Right atrium auricular region (tissue), 2 donors: ENCODE measurements at regions not wholly inside any gene's neighbourhood (a gene's known extent, or its start where the extent isn't known, plus 50 kb on each side); places are given as distances from the start of the nearest gene placed in this dataset.

Source experiments
- DNase-seq: peaks from one replicate; pipeline ENCODE4 v3.0.0-alpha.2; 2019; ENCODE audit warnings: low spot score
- H3K27ac ChIP-seq, 2 donors: fragments of 200-600 bp; sonication (generic); 1 replicate in 1 of 2; 2 replicates in 1 of 2; pipeline ENCODE4 v1.5.1; 2016 to 2019
- H3K27me3 ChIP-seq, 2 donors: fragments of 200-600 bp; sonication (generic); one replicate each; pipeline versions ENCODE4 v1.5.1 to v1.6.0; 2017 to 2019
- H3K36me3 ChIP-seq: fragments of 200-600 bp; sonication (generic); one replicate; pipeline ENCODE4 v1.5.1; 2016
- H3K4me1 ChIP-seq, 2 donors: fragments of 200-600 bp; sonication (generic); one replicate each; pipeline versions ENCODE4 v1.5.1 to v1.6.0; 2017 to 2019
- H3K4me3 ChIP-seq, 2 donors: fragments of 200-600 bp; sonication (generic); 1 replicate in 1 of 2; 2 replicates in 1 of 2; pipeline ENCODE4 v1.5.1; 2017 to 2019; ENCODE audit warnings: mild to moderate bottlenecking in 1 of 2, moderate library complexity in 1 of 2
- H3K9me3 ChIP-seq, 2 donors: fragments of 200-600 bp; sonication (generic); one replicate each; pipeline ENCODE4 v1.5.1; 2019
- TF ChIP-seq, protein P1 (sequence below), 2 donors: fragments of 200-600 bp; sonication (generic); IDR thresholded peaks; one replicate each; pipeline ENCODE4 v1.5.1; 2019; ENCODE audit warnings: antibody characterized with exemption in 2 of 2

DNA sequence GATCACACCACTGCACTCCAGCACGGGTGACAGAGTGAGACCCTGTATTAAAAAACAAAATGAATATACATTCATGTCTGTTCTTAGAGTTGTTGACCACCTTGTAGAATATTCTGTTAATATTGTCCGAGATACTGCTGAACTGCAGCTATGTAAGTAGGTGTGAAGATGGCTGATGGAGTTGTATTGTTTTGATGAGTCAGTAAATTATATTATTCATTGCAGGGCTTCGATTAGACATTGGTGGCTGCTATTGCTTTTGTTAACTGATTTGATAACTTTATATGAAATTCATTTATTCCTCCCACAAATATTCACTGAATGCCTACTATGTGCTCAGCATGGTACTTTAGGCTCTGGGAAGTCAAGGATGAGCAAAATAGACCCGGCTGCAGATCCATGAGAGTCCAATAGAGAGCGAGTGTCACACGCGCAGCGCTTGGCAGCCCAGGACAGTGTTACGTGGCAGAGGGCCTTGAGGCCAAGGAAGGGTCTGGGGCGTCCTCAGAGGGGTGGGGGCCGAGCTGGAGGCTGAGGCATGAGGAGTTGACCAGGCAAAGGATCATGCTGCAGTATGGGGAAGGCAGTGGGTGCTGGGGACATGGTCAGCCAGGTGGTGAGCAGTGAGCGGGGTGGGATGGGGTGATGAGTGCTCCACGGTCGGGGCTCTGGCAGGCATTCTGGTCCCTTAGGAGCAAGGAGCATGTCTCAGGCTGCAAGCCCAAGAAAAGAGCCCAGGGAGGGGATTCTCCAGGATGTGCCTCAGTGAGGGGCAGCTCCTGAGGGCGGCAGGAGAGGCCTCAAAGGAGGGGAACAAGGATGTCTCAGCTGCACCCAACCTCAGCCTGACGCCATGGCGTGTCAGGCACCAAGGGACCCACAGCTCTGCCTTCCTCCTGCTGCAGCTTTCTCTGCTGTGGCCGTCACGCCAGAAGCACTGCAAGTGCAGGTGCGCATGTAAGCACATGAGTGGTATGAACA, 243.5 kb downstream of the GADD45G start:
- H3K4me3 ChIP-seq, result no peak overlapping the region
- no peak overlapping the region for H3K27ac ChIP-seq
- DNase-seq, result peak; percentile 40
- H3K9me3 ChIP-seq, result no peaks in the 10 kb centered on the region
- TF ChIP-seq, protein P1, sequence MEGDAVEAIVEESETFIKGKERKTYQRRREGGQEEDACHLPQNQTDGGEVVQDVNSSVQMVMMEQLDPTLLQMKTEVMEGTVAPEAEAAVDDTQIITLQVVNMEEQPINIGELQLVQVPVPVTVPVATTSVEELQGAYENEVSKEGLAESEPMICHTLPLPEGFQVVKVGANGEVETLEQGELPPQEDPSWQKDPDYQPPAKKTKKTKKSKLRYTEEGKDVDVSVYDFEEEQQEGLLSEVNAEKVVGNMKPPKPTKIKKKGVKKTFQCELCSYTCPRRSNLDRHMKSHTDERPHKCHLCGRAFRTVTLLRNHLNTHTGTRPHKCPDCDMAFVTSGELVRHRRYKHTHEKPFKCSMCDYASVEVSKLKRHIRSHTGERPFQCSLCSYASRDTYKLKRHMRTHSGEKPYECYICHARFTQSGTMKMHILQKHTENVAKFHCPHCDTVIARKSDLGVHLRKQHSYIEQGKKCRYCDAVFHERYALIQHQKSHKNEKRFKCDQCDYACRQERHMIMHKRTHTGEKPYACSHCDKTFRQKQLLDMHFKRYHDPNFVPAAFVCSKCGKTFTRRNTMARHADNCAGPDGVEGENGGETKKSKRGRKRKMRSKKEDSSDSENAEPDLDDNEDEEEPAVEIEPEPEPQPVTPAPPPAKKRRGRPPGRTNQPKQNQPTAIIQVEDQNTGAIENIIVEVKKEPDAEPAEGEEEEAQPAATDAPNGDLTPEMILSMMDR (IDR thresholded peaks at IDR 0.05), result no peak
- peaks cover 0 to 11% of the 10 kb centered on the region in 2 donors for H3K4me1 ChIP-seq
- H3K27me3 ChIP-seq, result no peaks in the 10 kb centered on the region
- H3K36me3 ChIP-seq, result no peaks in the 10 kb centered on the region

DNA sequence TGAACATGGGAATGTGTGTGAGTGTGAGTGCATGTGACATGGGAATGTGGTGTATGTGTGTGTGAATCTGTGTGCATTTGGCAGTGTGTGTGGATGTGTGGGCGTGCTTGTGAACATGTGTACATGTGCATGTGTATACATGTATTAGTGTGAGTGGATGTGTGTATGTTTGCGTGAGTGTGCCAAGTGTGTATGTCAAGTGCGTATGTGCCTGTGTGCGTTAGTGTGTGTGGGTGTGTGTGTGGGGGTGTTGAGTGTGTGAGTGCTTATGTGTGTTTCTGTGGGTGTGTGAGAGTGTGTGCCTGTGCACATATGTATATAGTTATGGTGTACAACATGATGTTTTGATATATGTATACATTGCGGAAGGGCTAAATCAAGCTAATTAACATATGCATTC, 244.3 kb downstream of the GADD45G start:
- H3K4me1 ChIP-seq, result peaks cover 0 to 11% of the 10 kb centered on the region in 2 donors
- TF ChIP-seq, protein P1 (IDR thresholded peaks at IDR 0.05), result no peak
- no peak overlapping the region for H3K27ac ChIP-seq
- no peak overlapping the region for H3K4me3 ChIP-seq
- DNase-seq, result no peak
- no peaks in the 10 kb centered on the region for H3K9me3 ChIP-seq
- H3K36me3 ChIP-seq, result no peaks in the 10 kb centered on the region
- H3K27me3 ChIP-seq, result no peaks in the 10 kb centered on the region

DNA sequence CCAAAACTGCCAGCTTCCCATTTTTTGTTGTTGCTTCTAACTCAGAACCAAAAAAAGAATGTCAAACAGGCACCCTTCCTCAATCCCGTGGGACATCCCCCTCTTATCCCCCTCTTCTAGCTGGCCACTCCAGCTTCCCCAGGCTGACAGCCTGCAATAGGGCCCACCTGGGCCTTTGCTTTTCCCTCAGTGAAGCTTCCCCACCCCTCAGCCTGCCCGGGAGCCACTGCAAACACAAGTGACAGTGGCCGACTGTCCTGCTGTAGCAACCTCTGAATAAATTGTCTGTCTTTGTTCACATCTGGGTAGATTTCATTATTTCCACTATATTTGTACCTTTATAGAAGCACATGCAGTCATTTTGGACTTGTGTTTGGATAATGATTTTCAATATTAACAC, 245.3 kb downstream of the GADD45G start:
- no peak overlapping the region for H3K27ac ChIP-seq
- no peaks in the 10 kb centered on the region for H3K36me3 ChIP-seq
- TF ChIP-seq, protein P1 (IDR thresholded peaks at IDR 0.05), result no peak
- peaks cover 0 to 11% of the 10 kb centered on the region in 2 donors for H3K4me1 ChIP-seq
- H3K4me3 ChIP-seq, result no peak overlapping the region
- no peaks in the 10 kb centered on the region for H3K9me3 ChIP-seq
- no peak for DNase-seq
- H3K27me3 ChIP-seq, result no peaks in the 10 kb centered on the region

DNA sequence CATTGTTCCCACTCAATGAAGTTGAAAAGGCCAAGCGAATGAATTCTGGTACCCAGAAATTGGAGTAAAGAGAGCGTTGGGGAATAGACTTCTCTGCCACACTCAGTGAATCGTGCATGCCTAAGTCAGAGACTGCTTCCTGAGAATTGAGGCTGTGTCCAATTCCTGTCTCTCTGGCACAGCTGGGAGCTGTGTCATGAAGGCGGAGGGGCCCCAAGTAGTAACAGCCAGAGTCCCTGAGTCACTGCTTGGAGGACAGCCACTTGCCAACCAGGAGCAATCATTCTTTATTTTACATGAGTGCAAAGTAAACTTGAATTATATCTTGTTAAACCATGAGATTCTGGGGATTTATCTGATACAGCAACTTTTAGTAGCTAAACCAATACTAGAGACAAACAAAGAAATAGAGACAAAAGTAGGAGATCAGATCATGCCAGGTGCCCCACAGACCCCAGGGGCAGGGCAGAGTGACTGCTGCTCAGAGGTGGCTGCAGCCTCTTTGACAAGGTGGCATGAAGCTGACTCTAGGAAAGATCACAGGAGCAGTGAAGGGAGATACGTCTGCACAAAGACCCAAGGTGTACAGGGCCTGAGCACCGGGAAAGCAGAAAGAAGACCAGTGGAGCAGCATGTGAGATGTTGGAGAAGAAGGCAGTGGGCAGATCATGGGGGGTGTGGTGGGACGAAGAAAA, 246.0 kb downstream of the GADD45G start:
- peaks cover 0 to 11% of the 10 kb centered on the region in 2 donors for H3K4me1 ChIP-seq
- H3K27me3 ChIP-seq, result no peaks in the 10 kb centered on the region
- TF ChIP-seq, protein P1 (IDR thresholded peaks at IDR 0.05), result no peak
- peak; percentile 63 for DNase-seq
- H3K36me3 ChIP-seq, result no peaks in the 10 kb centered on the region
- H3K27ac ChIP-seq, result no peak overlapping the region
- H3K9me3 ChIP-seq, result no peaks in the 10 kb centered on the region
- no peak overlapping the region for H3K4me3 ChIP-seq

DNA sequence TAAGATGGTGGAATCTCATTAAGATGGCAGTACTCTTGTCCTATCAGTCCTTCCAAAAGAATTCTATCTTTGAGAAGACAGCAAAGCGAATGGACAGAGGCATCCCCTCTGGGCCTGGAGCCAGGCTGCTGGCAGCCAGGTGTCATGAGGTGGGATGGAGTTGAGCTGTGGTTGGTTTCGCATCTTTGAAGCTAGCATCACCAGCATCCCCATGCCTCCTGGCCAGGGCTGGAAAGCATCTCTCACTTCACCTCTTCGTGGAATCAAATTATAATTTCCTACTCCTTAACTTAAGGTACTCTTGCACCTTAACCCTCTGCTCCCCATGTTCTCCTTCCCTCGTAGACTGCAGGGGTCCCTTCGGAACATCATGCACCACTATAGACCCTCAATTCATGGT, 248.3 kb downstream of the GADD45G start:
- H3K4me1 ChIP-seq, result peaks cover 0 to 11% of the 10 kb centered on the region in 2 donors
- peak; percentile 13 for DNase-seq
- no peak overlapping the region for H3K27ac ChIP-seq
- H3K27me3 ChIP-seq, result no peaks in the 10 kb centered on the region
- H3K4me3 ChIP-seq, result no peak overlapping the region
- H3K9me3 ChIP-seq, result no peaks in the 10 kb centered on the region
- TF ChIP-seq, protein P1 (IDR thresholded peaks at IDR 0.05), result no peak
- no peaks in the 10 kb centered on the region for H3K36me3 ChIP-seq
